Lower lobe of right lung (tissue), 2 donors: ENCODE measurements at regions not wholly inside any gene's neighbourhood (a gene's known extent, or its start where the extent isn't known, plus 50 kb on each side); places are given as distances from the start of the nearest gene placed in this dataset.

Experiments
- ATAC-seq, 2 donors: fragments of 200-7000 bp; cut with Tn5 transposase; one replicate each; pipeline ENCODE4 v1.9.1; 2020 to 2022; ENCODE audit warnings: mild to moderate bottlenecking in 2 of 2, moderate library complexity in 2 of 2
- DNase-seq: peaks from one replicate; pipeline ENCODE4 v3.0.0-alpha.2; 2020
- H3K27ac ChIP-seq: fragments of 200-600 bp; one replicate; pipeline ENCODE4 v1.8.0; 2022
- H3K27me3 ChIP-seq: fragments of 200-600 bp; one replicate; pipeline ENCODE4 v1.8.0; 2022; ENCODE audit warnings: low read depth
- H3K36me3 ChIP-seq: fragments of 200-600 bp; one replicate; pipeline ENCODE4 v1.8.0; 2022; ENCODE audit warnings: mild to moderate bottlenecking
- H3K4me1 ChIP-seq: fragments of 200-600 bp; one replicate; pipeline ENCODE4 v1.8.0; 2022
- H3K4me3 ChIP-seq: fragments of 200-600 bp; one replicate; pipeline ENCODE4 v1.8.0; 2022; ENCODE audit warnings: mild to moderate bottlenecking
- H3K9me3 ChIP-seq: fragments of 200-600 bp; one replicate; pipeline ENCODE4 v1.8.0; 2022
- intact Hi-C: fragments of 100-400 bp; cut with DNase I; formaldehyde crosslinking; loops from one replicate; pipeline ENCODE4 v1.11.0; 2022
- TF ChIP-seq, protein P1 (sequence below): fragments of 200-600 bp; IDR thresholded peaks from one replicate; pipeline ENCODE4 v1.8.0; 2022; ENCODE audit warnings: antibody characterized with exemption, mild to moderate bottlenecking
- donor health status: DM: no; HTN: yes; CAD: no; lungs with severe emphysema.

DNA sequence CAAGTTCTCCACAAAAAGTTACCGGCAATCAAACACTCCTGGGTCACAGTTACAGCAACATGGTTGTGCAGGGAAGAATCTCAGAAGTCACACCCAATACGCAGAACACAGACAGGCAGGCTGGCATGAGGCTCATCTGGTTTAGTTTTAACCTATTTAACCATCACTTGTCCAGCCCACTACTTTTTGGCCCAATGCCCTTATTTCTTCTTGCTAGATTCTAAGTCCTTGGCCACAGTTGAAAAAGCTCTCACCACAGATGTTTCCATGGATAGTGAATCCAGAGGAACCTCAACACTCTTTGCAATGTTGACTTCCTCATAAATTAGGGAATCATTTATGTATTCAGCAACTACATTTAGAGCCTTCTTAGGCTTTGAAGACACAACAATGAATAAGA lies 50.7 kb upstream of the FNDC3A start:
- intact Hi-C loops: no loop called here
- no peak overlapping the region for H3K27ac ChIP-seq
- H3K36me3 ChIP-seq: no peaks in the 10 kb centered on the region
- H3K4me1 ChIP-seq: no peaks in the 10 kb centered on the region
- H3K9me3 ChIP-seq: no peaks in the 10 kb centered on the region
- ATAC-seq (no peak), DNase-seq (no peak)
- no peak overlapping the region for H3K4me3 ChIP-seq
- TF ChIP-seq, protein P1, sequence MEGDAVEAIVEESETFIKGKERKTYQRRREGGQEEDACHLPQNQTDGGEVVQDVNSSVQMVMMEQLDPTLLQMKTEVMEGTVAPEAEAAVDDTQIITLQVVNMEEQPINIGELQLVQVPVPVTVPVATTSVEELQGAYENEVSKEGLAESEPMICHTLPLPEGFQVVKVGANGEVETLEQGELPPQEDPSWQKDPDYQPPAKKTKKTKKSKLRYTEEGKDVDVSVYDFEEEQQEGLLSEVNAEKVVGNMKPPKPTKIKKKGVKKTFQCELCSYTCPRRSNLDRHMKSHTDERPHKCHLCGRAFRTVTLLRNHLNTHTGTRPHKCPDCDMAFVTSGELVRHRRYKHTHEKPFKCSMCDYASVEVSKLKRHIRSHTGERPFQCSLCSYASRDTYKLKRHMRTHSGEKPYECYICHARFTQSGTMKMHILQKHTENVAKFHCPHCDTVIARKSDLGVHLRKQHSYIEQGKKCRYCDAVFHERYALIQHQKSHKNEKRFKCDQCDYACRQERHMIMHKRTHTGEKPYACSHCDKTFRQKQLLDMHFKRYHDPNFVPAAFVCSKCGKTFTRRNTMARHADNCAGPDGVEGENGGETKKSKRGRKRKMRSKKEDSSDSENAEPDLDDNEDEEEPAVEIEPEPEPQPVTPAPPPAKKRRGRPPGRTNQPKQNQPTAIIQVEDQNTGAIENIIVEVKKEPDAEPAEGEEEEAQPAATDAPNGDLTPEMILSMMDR: no peak
- no peaks in the 10 kb centered on the region for H3K27me3 ChIP-seq
